SU-DHL-6 (cell line): ENCODE measurements at regions not wholly inside any gene's neighbourhood (a gene's known extent, or its start where the extent isn't known, plus 50 kb on each side); places are given as distances from the start of the nearest gene placed in this dataset.

Source experiments
- H2AFZ ChIP-seq: fragments of 200-600 bp; sonication (generic); 2 replicates; pipeline ENCODE4 v1.6.1; 2014; ENCODE audit warnings: low read depth, mild to moderate bottlenecking, moderate library complexity, mixed read lengths, antibody characterized with exemption, low read length; ENCODE audit not compliant: severe bottlenecking
- H3F3A ChIP-seq: fragments of 200-600 bp; shearing (Covaris generic); 2 replicates; pipeline ENCODE4 v1.6.0; 2016; ENCODE audit warnings: antibody characterized with exemption, mild to moderate bottlenecking; ENCODE audit not compliant: insufficient read depth
- H3K27ac ChIP-seq: fragments of 200-600 bp; sonication (generic); 2 replicates; pipeline ENCODE4 v1.5.1; 2016; ENCODE audit warnings: low read depth, mild to moderate bottlenecking, low read length, moderate library complexity, mixed read lengths
- H3K27me3 ChIP-seq: fragments of 200-600 bp; sonication (generic), shearing (Covaris generic); 2 replicates; pipeline ENCODE4 v1.6.0; 2014; ENCODE audit warnings: mild to moderate bottlenecking, low read length
- H3K36me3 ChIP-seq: fragments of 200-600 bp; sonication (generic); 2 replicates; pipeline ENCODE4 v1.6.1; 2014; ENCODE audit warnings: mild to moderate bottlenecking, low read length, mixed read lengths
- H3K4me2 ChIP-seq: fragments of 300-600, 200-600 bp; shearing (Covaris generic), sonication (generic); 2 replicates; pipeline ENCODE4 v1.6.0; 2014; ENCODE audit warnings: low read length, low read depth, mild to moderate bottlenecking; ENCODE audit not compliant: poor library complexity, severe bottlenecking
- H3K4me3 ChIP-seq: fragments of 200-600 bp; sonication (generic); 2 replicates; pipeline ENCODE4 v1.5.1; 2014; ENCODE audit warnings: antibody characterized with exemption, low read length, mild to moderate bottlenecking, mixed read lengths; ENCODE audit not compliant: insufficient read depth, poor library complexity, severe bottlenecking
- H3K79me2 ChIP-seq: fragments of 200-600 bp; sonication (generic); 2 replicates; pipeline ENCODE4 v1.6.1; 2014; ENCODE audit warnings: mild to moderate bottlenecking, low read length, moderate library complexity; ENCODE audit not compliant: insufficient read depth
- H3K9ac ChIP-seq: fragments of 200-600 bp; sonication (generic); 2 replicates; pipeline ENCODE4 v1.7.0; 2014; ENCODE audit warnings: mild to moderate bottlenecking, low read length
- H3K9me2 ChIP-seq: fragments of 200-600 bp; sonication (generic); replicated peaks from 2 replicates; pipeline ENCODE4 v1.6.1; 2014; ENCODE audit warnings: low read length; ENCODE audit not compliant: insufficient read depth
- H3K9me3 ChIP-seq: fragments of 200-600 bp; sonication (generic); 2 replicates; pipeline ENCODE4 v1.6.1; 2014; ENCODE audit warnings: low read length, mixed read lengths; ENCODE audit not compliant: insufficient read depth
- H4K20me1 ChIP-seq: fragments of 200-600 bp; sonication (generic); 2 replicates; pipeline ENCODE4 v1.6.1; 2014; ENCODE audit warnings: low read depth, mild to moderate bottlenecking, antibody characterized with exemption, low read length, moderate library complexity, mixed read lengths
- CTCF ChIP-seq: fragments of 200-600 bp; sonication (generic); IDR thresholded peaks from one replicate; pipeline ENCODE4 v1.5.1; 2017; ENCODE audit warnings: antibody characterized with exemption, mild to moderate bottlenecking, low read length, moderate library complexity; ENCODE audit not compliant: insufficient read depth, poor library complexity, severe bottlenecking
- EZH2phosphoT487 ChIP-seq: fragments of 200-600 bp; sonication (generic), shearing (Covaris generic); conservative IDR thresholded peaks from 2 replicates; pipeline ENCODE4 v1.6.1; 2018; ENCODE audit warnings: mild to moderate bottlenecking, antibody characterized with exemption, low read length, moderate library complexity, mixed read lengths

- Histone ChIP-seq H3K27ac (no peak overlapping the region), H3K9me2 (no peaks in the 10 kb centered on the region), H3K9me3 (no peaks in the 10 kb centered on the region), H4K20me1 (no peaks in the 10 kb centered on the region), H2AFZ (no peak overlapping the region), H3K36me3 (no peaks in the 10 kb centered on the region), H3F3A (no peaks in the 10 kb centered on the region), H3K9ac (no peak overlapping the region), H3K4me3 (no peak overlapping the region), H3K79me2 (no peaks in the 10 kb centered on the region), H3K27me3 (no peaks in the 10 kb centered on the region), H3K4me2 (no peak overlapping the region)
- no peak for TF ChIP-seq EZH2phosphoT487
- TF ChIP-seq CTCF, result no peak
Measured at GRCh38 chr18:28712796-28713425, 536.0 kb upstream of the CDH2 start.

GRCh38 chr18:28712172-28712571 lies 535.2 kb upstream of the CDH2 start:
- Histone ChIP-seq H3K4me3 (no peak overlapping the region), H3K9ac (no peak overlapping the region), H3K79me2 (no peaks in the 10 kb centered on the region), H3K36me3 (no peaks in the 10 kb centered on the region), H3F3A (no peaks in the 10 kb centered on the region), H3K27ac (no peak overlapping the region), H3K9me2 (no peaks in the 10 kb centered on the region), H3K27me3 (no peaks in the 10 kb centered on the region), H2AFZ (no peak overlapping the region), H4K20me1 (no peaks in the 10 kb centered on the region), H3K4me2 (no peak overlapping the region), H3K9me3 (no peaks in the 10 kb centered on the region)
- TF ChIP-seq EZH2phosphoT487 (no peak), CTCF (no peak)

- no peak overlapping the region for H3K4me2 ChIP-seq
- no peaks in the 10 kb centered on the region for H3F3A ChIP-seq
- H3K27me3 ChIP-seq, result no peaks in the 10 kb centered on the region
- H3K9me3 ChIP-seq, result no peaks in the 10 kb centered on the region
- H3K36me3 ChIP-seq, result no peaks in the 10 kb centered on the region
- no peaks in the 10 kb centered on the region for H4K20me1 ChIP-seq
- H3K79me2 ChIP-seq, result no peaks in the 10 kb centered on the region
- no peak overlapping the region for H3K9ac ChIP-seq
- no peak overlapping the region for H3K27ac ChIP-seq
- no peak overlapping the region for H2AFZ ChIP-seq
- H3K9me2 ChIP-seq, result no peaks in the 10 kb centered on the region
- TF ChIP-seq EZH2phosphoT487 (no peak), CTCF (no peak)
- H3K4me3 ChIP-seq, result no peak overlapping the region
Measured at GRCh38 chr18:28711096-28711495, 534.2 kb upstream of the CDH2 start.
